HepG2 (cell line): ENCODE measurements at regions not wholly inside any gene's neighbourhood (a gene's known extent, or its start where the extent isn't known, plus 50 kb on each side); places are given as distances from the start of the nearest gene placed in this dataset.
A peak's percentile ranks its signal among the peaks of the same experiment; 100 is the strongest.

Source experiments
- ATAC-seq: fragments of 200-7000 bp; cut with Tn5 transposase; 3 replicates; pipeline ENCODE4 v1.9.1; 2020; ENCODE audit warnings: mild to moderate bottlenecking, moderate library complexity
- BruUV-seq: library from RNA; stranded (reverse); fragments of 400-500 nt; replicated peaks from 2 replicates; lab custom pipeline; 2021; lab: Mats Ljungman, UMichigan
- CTCF ChIA-PET: fragments of 300-600 bp; formaldehyde crosslinking; extraction: SDS; loops from one replicate; lab custom pipeline; 2021; ENCODE audit warnings: low total read pairs, inconsistent platforms, low intra/inter-chr PET ratio; lab: Yijun Ruan, JAX
- POLR2A ChIA-PET: fragments of 350-600 bp; sonication (Branson Sonifier 250); formaldehyde crosslinking; loops from one replicate; lab custom pipeline; 2020; ENCODE audit warnings: antibody characterized with exemption, inconsistent platforms; lab: Yijun Ruan, JAX
- DNase-seq: peaks from one replicate; pipeline ENCODE4 v3.0.0-alpha.2; 2015; ENCODE audit warnings: low spot score
- FAIRE-seq: peaks from 3 replicates; lab custom pipeline; 2011; peaks lifted over from hg19 to GRCh38; lab: Jason Lieb, UNC
- H2AFZ ChIP-seq: one replicate; pipeline ENCODE4 v1.6.1; 2011; ENCODE audit warnings: low read length, inconsistent platforms
- H3K27ac ChIP-seq: fragments of 300-600 bp; 3 replicates; pipeline ENCODE4 v1.8.0; 2011; ENCODE audit warnings: mixed run types, mild to moderate bottlenecking, mixed read lengths, low read length, inconsistent platforms; ENCODE audit not compliant: insufficient read depth; ENCODE audit errors: extremely low read length
- H3K27me3 ChIP-seq, 2 experiments: fragments of 200-600 bp in 1 of 2; 2 replicates in 1 of 2; 3 replicates in 1 of 2; pipeline versions ENCODE4 v1.6.0 to v1.8.0; 2011; ENCODE audit warnings: low read length in 2 of 2, mild to moderate bottlenecking in 2 of 2, moderate library complexity in 2 of 2, inconsistent platforms in 1 of 2; ENCODE audit not compliant: insufficient read depth in 2 of 2, control insufficient read depth in 1 of 2
- H3K36me3 ChIP-seq, 2 experiments: fragments of 200-600 bp in 1 of 2; replicated peaks in 1 of 2; 2 replicates in 1 of 2; 3 replicates in 1 of 2; pipeline versions ENCODE4 v1.5.1 to v1.8.0; 2011; ENCODE audit warnings: low read length in 2 of 2, inconsistent platforms in 1 of 2; ENCODE audit not compliant: insufficient read depth in 2 of 2, control insufficient read depth in 1 of 2
- H3K4me1 ChIP-seq: 2 replicates; pipeline ENCODE4 v1.5.1; 2012; ENCODE audit warnings: low read length, inconsistent platforms; ENCODE audit not compliant: insufficient read depth
- H3K4me2 ChIP-seq: 2 replicates; pipeline ENCODE4 v1.6.0; 2011; ENCODE audit warnings: low read depth, low read length, inconsistent platforms
- H3K4me3 ChIP-seq, 3 experiments: fragments of 200-600 bp in 1 of 3; sonication (generic), shearing (Covaris generic) in 1 of 3; replicated peaks in 1 of 3; 2 replicates each; pipeline ENCODE4 v1.5.1; 2011 to 2016; ENCODE audit warnings: low read length in 3 of 3, inconsistent platforms in 2 of 3, low read depth in 2 of 3, mild to moderate bottlenecking in 2 of 3, control low read depth in 1 of 3, mixed read lengths in 1 of 3; ENCODE audit not compliant: insufficient read depth in 1 of 3
- H3K79me2 ChIP-seq: one replicate; pipeline ENCODE4 v1.6.1; 2011; ENCODE audit warnings: low read length, inconsistent platforms; ENCODE audit not compliant: insufficient read depth
- H3K9ac ChIP-seq: 2 replicates; pipeline ENCODE4 v1.6.0; 2011; ENCODE audit warnings: mild to moderate bottlenecking, low read depth, low read length, inconsistent platforms; ENCODE audit not compliant: insufficient read depth
- H3K9me3 ChIP-seq: 2 replicates; pipeline ENCODE4 v1.5.1; 2012; ENCODE audit warnings: mild to moderate bottlenecking, low read length
- H4K20me1 ChIP-seq: 2 replicates; pipeline ENCODE4 v1.6.0; 2011; ENCODE audit warnings: inconsistent platforms, mild to moderate bottlenecking, low read length, moderate library complexity; ENCODE audit not compliant: insufficient read depth
- ARNT ChIP-seq: fragments of 450-650 bp; IDR thresholded peaks from 2 replicates; pipeline ENCODE4 v1.6.1; 2017
- CEBPB ChIP-seq: IDR thresholded peaks from 2 replicates; pipeline ENCODE4 v1.6.1; 2011; ENCODE audit warnings: low read depth, low read length, improper control_type of control experiment, borderline replicate concordance
- FOXJ3 ChIP-seq: sonication (generic); formaldehyde crosslinking; IDR thresholded peaks from 2 replicates; pipeline ENCODE4 v1.4.0; 2020; ENCODE audit warnings: missing genetic modification reagents, mild to moderate bottlenecking, borderline replicate concordance
- ZNF407 ChIP-seq: sonication (generic); formaldehyde crosslinking; IDR thresholded peaks from one replicate; pipeline ENCODE4 v1.5.1; 2020; ENCODE audit warnings: mild to moderate bottlenecking, missing genetic modification reagents; ENCODE audit errors: not compliant biosample characterization
- ZNF512B ChIP-seq: sonication (generic); formaldehyde crosslinking; IDR thresholded peaks from 2 replicates; pipeline ENCODE4 v1.5.1; 2020; ENCODE audit warnings: missing genetic modification reagents, mild to moderate bottlenecking, borderline replicate concordance
- ZNF629 ChIP-seq: sonication (generic); formaldehyde crosslinking; conservative IDR thresholded peaks from 2 replicates; pipeline ENCODE4 v1.5.0; 2020; ENCODE audit warnings: missing genetic modification reagents
- WGBS: methylation state at CpG from one replicate; pipeline ENCODE4 v1.1.6; 2017; ENCODE audit warnings: low lambda C conversion rate; 5-methylcytosine and 5-hydroxymethylcytosine counted together
- in situ Hi-C: cut with HindIII; loops from 2 replicates; pipeline ENCODE4 v1.10.0; 2017; ENCODE audit warnings: low pct_unique_long_range_greater_than_20kb; ENCODE audit not compliant: extremely low pct_ligation_motif_present
- intact Hi-C: fragments of 100-400 bp; cut with micrococcal nuclease; formaldehyde crosslinking; loops from one replicate; pipeline ENCODE4 v1.10.0; 2022; ENCODE audit not compliant: unreplicated experiment
- TF ChIP-seq, protein P1 (sequence below): sonication (generic); formaldehyde crosslinking; IDR thresholded peaks from 2 replicates; pipeline ENCODE4 v1.8.0; 2022; ENCODE audit warnings: mild to moderate bottlenecking, missing genetic modification reagents, moderate library complexity

GRCh38 chr6:141033101-141033500, 1099.6 kb upstream of the GJE1 start (continued):
- TF ChIP-seq, protein P1, sequence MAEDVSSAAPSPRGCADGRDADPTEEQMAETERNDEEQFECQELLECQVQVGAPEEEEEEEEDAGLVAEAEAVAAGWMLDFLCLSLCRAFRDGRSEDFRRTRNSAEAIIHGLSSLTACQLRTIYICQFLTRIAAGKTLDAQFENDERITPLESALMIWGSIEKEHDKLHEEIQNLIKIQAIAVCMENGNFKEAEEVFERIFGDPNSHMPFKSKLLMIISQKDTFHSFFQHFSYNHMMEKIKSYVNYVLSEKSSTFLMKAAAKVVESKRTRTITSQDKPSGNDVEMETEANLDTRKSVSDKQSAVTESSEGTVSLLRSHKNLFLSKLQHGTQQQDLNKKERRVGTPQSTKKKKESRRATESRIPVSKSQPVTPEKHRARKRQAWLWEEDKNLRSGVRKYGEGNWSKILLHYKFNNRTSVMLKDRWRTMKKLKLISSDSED: no peak
- no peak for TF ChIP-seq ZNF629 (CRISPR knock-in tag)

GRCh38 chr6:141029908-141030307, 1102.8 kb upstream of the GJE1 start:
- H2AFZ ChIP-seq: no peak overlapping the region
- intact Hi-C loops (no loop called here), in situ Hi-C loops (no loop called here)
- BruUV-seq: no TSS peak
- no peak overlapping the region for H3K4me3 ChIP-seq
- no peak overlapping the region for H3K4me2 ChIP-seq
- peaks cover 17% of the 10 kb centered on the region for H3K4me1 ChIP-seq
- H3K27ac ChIP-seq: no peak overlapping the region
- H3K9ac ChIP-seq: no peak overlapping the region
- ChIA-PET POLR2A (no interaction called here), CTCF (no interaction called here)
- no peaks in the 10 kb centered on the region for H3K36me3 ChIP-seq
- H3K79me2 ChIP-seq: no peaks in the 10 kb centered on the region
- WGBS: 58% methylated on average over 1 of the region's 1 CpG
- peaks cover 16% of the 10 kb centered on the region; the same call in 1 of the 2 replicates for H3K9me3 ChIP-seq
- no peak for TF ChIP-seq ZNF512B (CRISPR knock-in tag)
- TF ChIP-seq FOXJ3 (CRISPR knock-in tag): no peak
- TF ChIP-seq ARNT: no peak
- peak; percentile 3; the same call in 1 of the 2 replicates for TF ChIP-seq CEBPB
- TF ChIP-seq ZNF407 (CRISPR knock-in tag): no peak
- FAIRE-seq: no peak
- ATAC-seq: no peak
- no peaks in the 10 kb centered on the region for H3K27me3 ChIP-seq
- no peak for DNase-seq
- H4K20me1 ChIP-seq: no peaks in the 10 kb centered on the region
